GM12872 (cell line): ENCODE measurements at regions not wholly inside any gene's neighbourhood (a gene's known extent, or its start where the extent isn't known, plus 50 kb on each side); places are given as distances from the start of the nearest gene placed in this dataset.

ENCODE experiments used
- CTCF ChIP-seq: IDR thresholded peaks from 3 replicates; pipeline ENCODE4 v1.5.1; 2011; ENCODE audit warnings: low read depth, mild to moderate bottlenecking, low read length, moderate library complexity; ENCODE audit not compliant: insufficient read depth

- no peak for TF ChIP-seq CTCF
Observed at GRCh38 chr12:25347716-25348592, 97.2 kb upstream of the KRAS start.

GRCh38 chr12:25337916-25338315, 87.2 kb upstream of the KRAS start:
- TF ChIP-seq CTCF: no peak

- TF ChIP-seq CTCF: no peak
Observed at GRCh38 chr12:25332143-25332542, 81.4 kb upstream of the KRAS start.

- no peak for TF ChIP-seq CTCF
Observed at GRCh38 chr12:25328072-25328712, 77.5 kb upstream of the KRAS start.

- TF ChIP-seq CTCF: no peak
Observed at GRCh38 chr12:25327321-25327720, 76.6 kb upstream of the KRAS start.

GRCh38 chr12:25326326-25326725, 75.6 kb upstream of the KRAS start:
- no peak for TF ChIP-seq CTCF

- no peak for TF ChIP-seq CTCF
Observed at GRCh38 chr12:25324861-25325260, 74.1 kb upstream of the KRAS start.
